Stomach (tissue), 8 donors: ENCODE measurements at regions not wholly inside any gene's neighbourhood (a gene's known extent, or its start where the extent isn't known, plus 50 kb on each side); places are given as distances from the start of the nearest gene placed in this dataset.

Experiments used
- DNase-seq, 2 donors: peaks; one replicate each; pipeline versions ENCODE4 v3.0.0 to v3.0.0-alpha.2; 2013 to 2019
- H3K27ac ChIP-seq, 5 donors: fragments of 200-600 bp in 4 of 5; sonication (generic) in 4 of 5; one replicate each; pipeline ENCODE4 v1.5.1; 2013 to 2019; ENCODE audit warnings: mild to moderate bottlenecking in 1 of 5, moderate library complexity in 1 of 5
- H3K27me3 ChIP-seq, 3 donors: fragments of 200-600 bp; sonication (generic); one replicate each; pipeline ENCODE4 v1.5.1; 2017 to 2019; ENCODE audit warnings: mixed run types in 1 of 3
- H3K36me3 ChIP-seq, 4 donors: fragments of 200-600 bp; sonication (generic); 1 replicate in 3 of 4; 2 replicates in 1 of 4; pipeline ENCODE4 v1.5.1; 2016 to 2019
- H3K4me1 ChIP-seq, 4 donors: fragments of 200-600 bp; sonication (generic); one replicate each; pipeline ENCODE4 v1.5.1; 2016 to 2019
- H3K4me3 ChIP-seq, 4 donors: fragments of 200-600 bp; sonication (generic) in 3 of 4; one replicate each; pipeline ENCODE4 v1.5.1; 2016 to 2019; ENCODE audit warnings: mild to moderate bottlenecking in 1 of 4
- H3K9me3 ChIP-seq, 4 donors: fragments of 200-600 bp; sonication (generic); one replicate each; pipeline ENCODE4 v1.5.1; 2016 to 2019
- CTCF ChIP-seq, 7 experiments: fragments of 450-650 bp in 4 of 7; fragments of 200-600 bp in 3 of 7; sonication (generic) in 3 of 7; IDR thresholded peaks; one replicate each; pipeline ENCODE4 v1.5.1; 2016 to 2019; ENCODE audit warnings: antibody characterized with exemption in 7 of 7, control low read depth in 2 of 7, mild to moderate bottlenecking in 1 of 7
- EP300 ChIP-seq: sonication (generic); formaldehyde crosslinking; IDR thresholded peaks from one replicate; pipeline ENCODE4 v1.6.1; 2017; ENCODE audit warnings: antibody characterized with exemption
- POLR2A ChIP-seq, 4 donors: fragments of 450-650 bp; IDR thresholded peaks; one replicate each; pipeline ENCODE4 v1.6.1; 2016; ENCODE audit warnings: antibody characterized with exemption in 4 of 4, control low read depth in 2 of 4, mild to moderate bottlenecking in 1 of 4, moderate library complexity in 1 of 4
- POLR2AphosphoS5 ChIP-seq, 3 donors: sonication (generic); formaldehyde crosslinking; IDR thresholded peaks; one replicate each; pipeline ENCODE4 v1.6.1; 2016; ENCODE audit warnings: antibody characterized with exemption in 3 of 3
- WGBS, 5 donors: extraction: QIAGEN DNeasy Blood & Tissue Kit in 3 of 5; methylation state at CpG; one replicate each; pipeline versions ENCODE4 v1.1.5 to v1.1.7; 2013 to 2018; 5-methylcytosine and 5-hydroxymethylcytosine counted together
- intact Hi-C: fragments of 100-400 bp; cut with DNase I; formaldehyde crosslinking; loops from one replicate; pipeline ENCODE4 v1.15.1; 2023; ENCODE audit warnings: low total_unique reads
- donor health status: healthy with polysubstance abuse.
- donor health status: Bipolar disorder and iron deficiency.
- donor health status: healthy.

DNA sequence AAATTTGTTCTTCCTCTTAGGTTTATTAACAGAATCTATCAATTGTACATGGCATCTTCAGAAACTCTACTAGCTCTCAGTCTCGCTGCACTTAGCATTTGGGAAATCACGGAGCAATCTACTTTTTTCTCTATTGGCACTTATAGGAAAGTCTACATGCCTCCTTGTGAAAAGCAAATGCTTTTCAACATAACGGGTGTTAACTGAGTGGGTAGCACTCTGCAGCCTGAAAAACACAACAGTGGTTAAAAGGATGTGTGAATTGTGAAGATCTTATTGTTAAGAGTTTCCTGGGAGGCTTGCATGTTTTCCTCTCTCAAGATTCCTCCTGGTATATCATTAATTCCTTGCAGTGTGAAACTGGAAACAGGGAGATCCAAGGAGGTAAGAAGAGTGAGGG, 204.2 kb upstream of the SESN3 start:
- no peaks in the 10 kb centered on the region for H3K4me1 ChIP-seq
- WGBS, 5 donors: 83 to 86% (median 84%) methylated on average over 3 of the region's 3 CpGs
- no peak overlapping the region for H3K27ac ChIP-seq
- H3K4me3 ChIP-seq: no peak overlapping the region
- H3K27me3 ChIP-seq: no peaks in the 10 kb centered on the region
- intact Hi-C loops: no loop called here
- no peaks in the 10 kb centered on the region for H3K9me3 ChIP-seq
- TF ChIP-seq CTCF (IDR thresholded peaks at IDR 0.05) (no peak), POLR2A (IDR thresholded peaks at IDR 0.05) (no peak), POLR2AphosphoS5 (IDR thresholded peaks at IDR 0.05) (no peak), EP300 (no peak)
- DNase-seq: no peak
- H3K36me3 ChIP-seq: no peaks in the 10 kb centered on the region

DNA sequence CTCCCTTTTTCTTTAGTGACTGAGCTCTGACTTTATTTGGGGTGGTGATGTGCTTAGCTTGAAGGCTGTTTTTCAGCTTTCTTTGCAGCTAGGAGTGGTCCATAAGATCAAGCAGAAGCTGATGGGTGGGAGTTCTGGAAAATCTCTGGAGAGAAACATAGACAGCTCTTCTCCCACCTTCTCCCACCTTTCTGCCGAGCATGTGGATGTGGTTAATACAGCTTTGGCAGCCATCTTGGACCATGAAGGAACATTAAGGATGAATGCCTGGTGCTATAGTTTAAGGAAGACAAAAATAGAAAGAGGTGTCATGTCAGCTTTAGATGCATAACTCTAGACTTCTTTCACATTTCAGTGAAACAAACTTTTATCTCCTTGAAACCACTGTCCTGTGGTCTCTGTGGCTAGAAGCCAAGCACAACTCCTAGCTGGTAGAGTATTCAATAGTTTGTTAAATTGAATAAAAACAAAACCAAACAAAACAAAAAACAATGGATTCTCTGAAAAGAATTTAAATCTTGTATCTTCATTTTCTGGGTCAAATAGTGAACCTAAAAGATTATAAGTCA, 203.6 kb upstream of the SESN3 start:
- TF ChIP-seq POLR2A (IDR thresholded peaks at IDR 0.05) (no peak), EP300 (no peak), CTCF (IDR thresholded peaks at IDR 0.05) (no peak), POLR2AphosphoS5 (IDR thresholded peaks at IDR 0.05) (no peak)
- no peak for DNase-seq
- H3K9me3 ChIP-seq: no peaks in the 10 kb centered on the region
- H3K4me1 ChIP-seq: no peaks in the 10 kb centered on the region
- H3K27ac ChIP-seq: no peak overlapping the region
- H3K36me3 ChIP-seq: no peaks in the 10 kb centered on the region
- WGBS, 5 donors: 77 to 100% (median 79%) methylated on average over 1 of the region's 1 CpG
- H3K4me3 ChIP-seq: no peak overlapping the region
- intact Hi-C loops: no loop called here
- no peaks in the 10 kb centered on the region for H3K27me3 ChIP-seq

- no peaks in the 10 kb centered on the region for H3K9me3 ChIP-seq
- WGBS, 5 donors: 85 to 100% (median 90%) methylated on average over 2 of the region's 2 CpGs
- H3K4me1 ChIP-seq: no peaks in the 10 kb centered on the region
- no peaks in the 10 kb centered on the region for H3K27me3 ChIP-seq
- no peak overlapping the region for H3K27ac ChIP-seq
- DNase-seq: no peak
- no peak overlapping the region for H3K4me3 ChIP-seq
- intact Hi-C loops: no loop called here
- TF ChIP-seq POLR2AphosphoS5 (IDR thresholded peaks at IDR 0.05) (no peak), POLR2A (IDR thresholded peaks at IDR 0.05) (no peak), CTCF (IDR thresholded peaks at IDR 0.05) (no peak), EP300 (no peak)
- H3K36me3 ChIP-seq: no peaks in the 10 kb centered on the region
These were observed 203.0 kb upstream of the SESN3 start for GRCh38 chr11:95434009-95434408.

DNA sequence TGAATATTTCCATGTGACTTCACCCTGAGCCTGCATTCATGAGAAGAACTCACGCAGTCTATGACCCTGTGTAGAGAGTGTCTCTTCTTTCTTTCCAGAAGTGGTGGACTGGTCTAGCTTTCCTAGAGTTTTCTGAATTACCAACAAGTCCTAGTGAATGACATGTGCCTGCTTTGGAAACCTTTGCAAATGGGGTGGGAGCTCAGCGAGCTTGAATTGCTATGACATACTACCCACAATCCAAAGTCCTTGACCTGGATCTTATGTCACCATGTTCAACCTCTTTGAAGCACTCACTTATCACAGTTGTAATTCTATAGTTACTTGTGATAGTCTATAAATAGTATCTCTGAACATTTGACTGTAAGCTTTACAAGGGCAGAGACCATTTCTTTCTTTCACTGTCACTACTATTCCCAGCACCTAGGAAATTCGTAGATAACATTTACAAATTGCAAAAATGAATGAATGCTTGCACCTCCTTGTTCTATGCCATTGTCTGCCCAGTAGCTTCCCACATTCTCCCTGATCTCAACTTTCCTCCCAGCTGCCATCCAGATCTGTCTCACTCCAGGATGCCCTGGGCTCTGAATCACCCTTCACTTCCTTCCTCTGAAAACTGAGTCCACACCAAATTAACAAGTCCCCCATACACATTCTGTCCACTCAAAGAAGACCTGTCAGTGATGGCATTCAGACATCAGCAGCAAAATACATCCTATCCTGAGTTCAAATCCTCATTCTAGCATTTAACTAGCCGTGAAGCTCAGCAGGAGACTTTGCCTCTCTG, 201.9 kb upstream of the SESN3 start:
- Histone ChIP-seq H3K36me3 (no peaks in the 10 kb centered on the region), H3K27me3 (no peaks in the 10 kb centered on the region), H3K9me3 (no peaks in the 10 kb centered on the region), H3K27ac (no peak overlapping the region), H3K4me3 (no peak overlapping the region), H3K4me1 (no peaks in the 10 kb centered on the region)
- 74 to 87% (median 83%) methylated on average over 4 of the region's 4 CpGs for WGBS, 5 donors
- intact Hi-C loops: no loop called here
- TF ChIP-seq CTCF (IDR thresholded peaks at IDR 0.05) (no peak), EP300 (no peak), POLR2AphosphoS5 (IDR thresholded peaks at IDR 0.05) (no peak), POLR2A (IDR thresholded peaks at IDR 0.05) (no peak)
- DNase-seq: no peak
